HG03442 (cell line): ENCODE measurements at regions not wholly inside any gene's neighbourhood (a gene's known extent, or its start where the extent isn't known, plus 50 kb on each side); places are given as distances from the start of the nearest gene placed in this dataset.

Source experiments
- ATAC-seq: cut with Tn5 transposase; IDR thresholded peaks from one replicate; pipeline ENCODE4 v1.9.1; 2021; ENCODE audit warnings: mild to moderate bottlenecking, moderate library complexity; ENCODE audit not compliant: unreplicated experiment

DNA sequence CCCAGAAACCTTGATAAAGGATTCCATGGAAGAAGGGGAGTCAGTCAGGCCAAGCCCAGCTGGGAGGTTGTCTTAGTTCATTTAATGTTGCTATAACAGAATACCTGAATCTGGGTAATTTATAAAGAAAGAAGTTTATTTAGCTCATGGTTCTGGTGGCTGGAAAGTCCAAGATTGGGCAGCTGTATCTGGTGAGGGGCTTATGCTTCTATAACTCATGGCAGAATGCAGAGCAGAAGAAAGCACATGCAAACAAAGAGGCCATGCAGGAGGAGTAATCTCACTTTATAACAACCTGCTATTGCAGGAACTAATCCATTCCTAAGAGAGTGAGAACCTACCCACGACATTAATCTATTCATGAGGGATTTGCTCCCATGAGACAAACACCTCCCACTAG, 54.2 kb upstream of the ANKRD1 start:
- no peak for ATAC-seq

DNA sequence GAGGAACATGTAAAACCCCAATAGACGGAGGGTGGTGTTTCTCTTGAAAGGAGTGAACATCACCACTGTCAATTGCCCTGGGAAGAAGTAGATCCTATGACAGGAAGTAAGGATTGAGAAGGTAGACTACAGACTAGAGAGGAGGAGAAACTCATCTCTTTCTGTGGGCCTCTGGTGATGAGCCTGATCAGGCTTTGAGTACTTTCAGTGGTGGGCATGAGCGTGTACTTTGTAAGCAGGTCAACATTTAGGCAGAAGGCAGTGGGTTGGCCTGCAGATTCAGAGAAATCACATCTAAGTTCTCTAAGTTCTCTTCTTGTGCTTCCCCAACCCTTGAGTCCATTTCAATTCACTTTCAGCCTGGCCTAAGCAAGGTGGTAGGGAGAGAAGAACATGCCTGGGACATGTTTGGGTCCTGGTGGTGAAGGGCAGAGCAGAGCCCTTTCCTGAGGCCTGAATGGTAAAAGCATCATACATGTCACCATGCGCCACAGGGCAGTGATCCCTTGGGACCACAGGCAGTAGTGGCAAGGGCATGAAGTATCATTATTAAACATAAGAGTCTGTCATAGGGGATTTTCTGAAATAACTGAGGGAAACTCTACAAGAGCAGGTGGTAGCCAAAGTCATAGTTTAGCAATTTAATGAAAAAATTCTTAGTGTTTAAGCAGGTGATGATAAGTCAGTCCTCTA, 56.4 kb upstream of the ANKRD1 start:
- ATAC-seq = peak; percentile 69

DNA sequence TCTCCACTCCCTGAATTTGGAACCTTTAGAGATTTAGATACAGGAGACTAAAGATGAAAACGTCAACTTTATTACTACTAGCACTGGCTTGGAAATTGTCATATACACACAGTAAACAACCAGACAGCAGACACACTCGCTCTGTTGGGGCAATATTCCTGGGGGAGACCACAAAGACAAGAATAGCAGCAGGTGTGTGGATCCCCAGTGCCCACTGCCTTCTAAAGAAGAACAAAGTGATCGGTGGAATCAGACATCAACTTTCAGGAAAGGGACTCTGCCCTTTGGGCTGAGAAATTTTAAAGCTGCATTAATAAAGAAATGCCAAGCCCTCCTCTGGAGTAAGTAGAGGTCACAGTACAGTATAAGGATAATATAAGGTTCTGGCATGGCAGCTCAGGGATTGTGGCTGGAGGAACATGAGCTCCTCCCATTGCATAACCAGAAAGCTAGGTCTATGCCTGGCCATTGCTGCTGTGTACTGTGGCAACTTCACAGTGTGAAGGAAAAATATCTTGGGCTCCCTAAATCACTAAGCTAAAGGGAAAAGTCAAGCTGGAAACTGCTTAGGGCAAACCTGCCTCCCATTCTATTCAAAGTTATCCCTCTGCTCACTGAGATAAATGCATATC, 57.1 kb upstream of the ANKRD1 start:
- ATAC-seq = no peak

DNA sequence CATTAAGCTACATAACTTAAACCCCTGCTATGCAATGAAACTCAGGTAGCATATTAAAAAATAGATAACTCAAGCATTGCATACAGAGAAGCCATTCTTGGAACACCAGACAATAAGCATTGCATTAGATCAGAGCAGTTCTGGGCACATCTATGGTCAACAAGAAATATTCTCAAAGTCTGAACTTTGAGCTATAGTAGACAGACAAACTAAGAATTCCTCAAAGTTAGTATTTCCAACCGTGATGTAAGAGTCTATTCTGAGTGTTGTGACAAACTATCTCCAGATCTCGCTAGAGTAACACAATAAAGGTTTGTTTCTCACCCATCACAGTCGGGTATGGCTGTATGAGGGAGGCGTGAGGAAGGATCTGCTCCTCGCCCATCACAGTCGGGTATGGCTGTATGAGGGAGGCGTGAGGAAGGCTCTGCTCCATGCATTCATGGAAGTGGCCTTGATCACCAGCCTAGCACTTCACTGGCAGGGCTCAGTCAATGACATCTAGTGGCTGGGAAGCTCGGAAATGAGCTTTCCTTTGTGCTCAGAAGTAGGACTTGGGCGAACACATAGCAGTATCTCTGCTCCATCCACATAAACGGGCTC, 61.6 kb upstream of the ANKRD1 start:
- no peak for ATAC-seq

DNA sequence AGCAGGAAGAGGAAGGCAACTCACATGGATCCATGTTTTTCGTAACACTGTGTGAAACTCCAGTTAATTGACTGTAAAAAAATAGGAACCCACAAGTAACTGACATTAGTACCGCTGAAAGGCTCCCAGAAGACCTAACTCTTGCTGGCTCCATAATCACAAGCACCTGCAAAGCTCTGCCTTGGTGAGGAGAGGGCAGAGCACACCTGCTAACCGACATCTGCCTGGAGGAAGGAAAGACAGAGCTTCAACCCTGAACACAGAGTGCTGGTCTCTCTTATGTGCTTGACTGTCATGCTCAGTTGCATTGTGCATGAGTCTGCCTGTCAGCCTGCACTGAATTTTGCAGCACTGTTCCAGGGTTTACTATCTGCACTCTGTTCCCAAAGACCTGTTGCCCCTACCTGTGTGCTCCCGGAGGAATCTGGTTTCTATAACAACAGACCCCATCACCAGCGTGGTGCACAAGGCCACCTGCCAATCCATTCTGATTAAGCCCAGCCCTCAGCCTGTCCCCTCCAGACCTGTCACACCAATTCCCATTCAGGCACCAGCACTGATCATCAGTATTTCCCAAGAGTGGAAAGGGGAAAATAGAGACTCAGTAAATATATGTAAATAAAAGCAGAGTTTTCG, 63.1 kb upstream of the ANKRD1 start:
- ATAC-seq = no peak

DNA sequence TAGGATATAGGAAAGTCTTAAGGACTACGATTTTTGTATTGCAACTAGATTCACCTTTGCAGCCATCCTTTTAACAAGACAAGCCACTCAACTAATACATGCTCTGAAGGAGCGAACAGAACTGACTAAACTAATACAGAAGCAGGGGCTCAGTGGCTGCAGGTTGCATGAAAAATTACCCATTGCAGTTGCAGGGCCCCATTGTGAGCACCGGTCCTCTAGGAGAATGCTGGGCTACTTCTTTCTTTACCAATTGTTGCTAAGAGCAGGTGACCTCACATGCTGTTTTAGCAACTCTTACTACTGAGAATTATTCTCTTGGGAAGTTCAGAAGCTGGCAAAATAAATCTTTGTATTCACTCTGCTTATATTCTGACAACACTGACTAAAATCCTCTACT, 64.0 kb upstream of the ANKRD1 start:
- no peak for ATAC-seq

DNA sequence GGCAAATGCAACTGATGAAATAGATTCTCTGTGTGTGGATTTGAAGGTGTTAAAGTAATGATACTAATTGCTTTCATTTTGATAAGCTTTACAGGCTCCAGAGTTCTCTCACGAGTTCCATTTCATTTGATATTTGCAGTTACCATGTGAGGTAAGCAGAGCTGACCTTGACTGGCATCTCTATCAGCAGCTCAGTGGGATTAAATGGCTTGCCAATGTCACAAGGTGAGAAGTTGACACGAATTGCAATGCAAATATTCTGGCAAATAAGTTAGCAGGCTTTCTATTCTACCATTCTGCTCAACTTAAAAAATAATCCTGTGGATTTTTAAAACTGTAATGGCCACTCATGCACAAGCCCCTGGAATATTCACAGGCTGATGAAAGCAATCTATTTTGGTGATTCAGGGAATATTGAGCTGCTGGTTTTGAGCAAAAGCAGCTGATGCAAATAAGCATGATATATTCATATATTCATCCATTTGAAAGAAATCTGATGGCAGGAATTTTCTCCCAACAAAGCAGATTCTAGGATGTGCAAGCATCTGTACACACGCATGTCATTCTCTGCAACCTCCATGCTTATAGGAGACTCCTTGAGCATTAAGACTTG, 64.5 kb upstream of the ANKRD1 start:
- no peak for ATAC-seq

DNA sequence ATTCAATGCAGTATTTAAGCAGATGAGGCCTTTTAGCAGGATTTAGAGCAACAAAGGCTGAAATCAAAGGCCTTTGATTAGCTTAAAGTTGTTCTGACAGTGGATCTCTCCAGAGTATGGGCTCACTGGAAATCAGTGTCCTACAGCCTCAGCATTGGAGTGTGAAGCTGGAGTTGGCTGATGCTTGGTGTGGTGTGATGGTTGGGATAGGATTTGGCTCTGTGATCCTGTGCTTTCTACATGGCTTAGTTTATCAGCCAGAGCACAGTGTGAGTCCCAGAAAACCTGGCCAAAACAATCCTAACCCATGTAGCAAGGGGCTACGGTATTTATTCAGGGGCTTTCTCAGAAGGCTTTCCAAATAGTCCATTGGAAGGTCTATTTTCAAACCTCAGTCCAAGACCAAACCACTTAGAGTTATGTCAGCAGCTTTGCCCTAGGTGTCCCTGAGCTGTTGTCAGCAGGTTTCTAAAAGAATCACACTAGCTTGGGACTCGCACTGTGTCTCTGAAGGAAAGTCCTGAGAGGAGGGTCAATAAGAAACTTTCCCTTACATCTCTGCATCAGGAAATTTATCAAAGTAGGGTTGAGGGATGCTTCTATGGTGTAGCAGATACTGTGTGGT, 65.4 kb upstream of the ANKRD1 start:
- ATAC-seq = no peak

DNA sequence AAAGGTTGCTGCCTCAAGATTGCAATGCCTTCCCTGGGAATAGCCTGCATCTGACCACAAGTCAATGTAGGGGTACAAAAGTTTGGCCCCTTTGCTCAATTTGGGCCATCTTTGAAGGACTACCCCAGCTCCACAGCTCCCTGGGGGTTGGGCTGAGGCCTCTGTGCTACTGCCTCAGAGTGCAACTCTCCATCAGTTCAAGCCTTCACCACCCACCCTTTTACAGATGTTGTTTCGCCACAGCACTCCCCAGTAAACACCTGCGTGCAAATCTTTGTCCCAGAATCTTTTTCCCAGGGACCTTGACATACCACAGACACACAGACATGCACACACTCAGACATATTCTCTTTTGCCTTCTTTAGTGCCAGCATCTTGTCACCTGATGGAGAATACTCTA, 66.0 kb upstream of the ANKRD1 start:
- ATAC-seq = no peak

DNA sequence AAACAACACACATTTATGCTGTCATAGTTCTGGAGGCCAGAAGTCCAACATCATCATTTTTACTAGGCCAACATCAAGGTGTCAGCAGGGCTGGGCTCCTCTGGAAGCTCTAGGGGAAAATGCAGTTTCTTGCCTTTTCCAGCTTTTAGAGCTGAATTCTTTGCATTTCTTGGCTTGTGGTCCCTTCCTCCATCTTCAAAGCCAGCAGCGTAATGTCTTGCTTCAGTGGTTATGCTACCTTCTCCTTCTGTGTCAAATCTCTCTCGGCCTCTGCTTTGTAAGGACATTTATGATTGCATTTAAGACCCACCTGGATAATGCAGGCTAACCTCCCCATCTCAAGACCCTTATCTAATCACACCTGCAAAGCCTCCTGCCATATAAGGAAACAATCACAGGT, 66.5 kb upstream of the ANKRD1 start:
- no peak for ATAC-seq

DNA sequence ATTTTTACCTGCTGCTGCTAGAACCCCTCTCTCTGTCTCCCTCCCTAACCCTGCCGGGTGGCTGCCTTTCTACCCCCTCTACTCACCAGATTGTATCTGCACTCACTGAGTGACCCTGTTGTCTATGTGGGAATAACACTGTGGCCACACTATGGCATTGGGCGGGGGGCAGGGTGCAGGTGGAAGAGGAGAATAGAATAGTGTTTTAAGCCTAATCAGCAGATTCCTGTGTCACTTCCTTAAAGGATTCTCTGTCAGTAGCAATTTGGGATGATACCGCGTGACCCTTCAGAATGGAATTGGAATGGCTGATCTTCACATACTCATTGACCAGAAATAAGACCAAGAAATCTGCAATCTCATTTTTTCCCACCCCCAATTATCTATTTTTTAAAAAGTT, 67.1 kb upstream of the ANKRD1 start:
- no peak for ATAC-seq

DNA sequence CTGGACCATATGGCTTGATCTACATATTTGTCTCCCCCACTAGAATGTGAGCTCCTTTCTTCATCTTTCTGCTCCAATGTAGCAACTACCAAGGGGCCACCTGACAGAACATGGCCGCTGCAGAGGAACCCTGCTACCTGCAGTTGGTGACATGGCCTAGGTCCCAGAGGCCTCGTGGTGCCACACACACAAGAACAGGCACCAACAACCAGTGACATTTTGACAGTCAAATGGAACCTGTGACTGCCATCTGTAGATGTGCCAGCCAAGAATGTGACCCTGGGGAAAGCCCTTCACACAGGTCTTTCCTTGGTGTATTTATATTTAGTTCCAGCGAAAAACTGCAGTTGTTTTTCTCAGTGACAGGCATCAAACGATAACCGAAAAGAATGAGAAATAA, 67.9 kb upstream of the ANKRD1 start:
- ATAC-seq = no peak

DNA sequence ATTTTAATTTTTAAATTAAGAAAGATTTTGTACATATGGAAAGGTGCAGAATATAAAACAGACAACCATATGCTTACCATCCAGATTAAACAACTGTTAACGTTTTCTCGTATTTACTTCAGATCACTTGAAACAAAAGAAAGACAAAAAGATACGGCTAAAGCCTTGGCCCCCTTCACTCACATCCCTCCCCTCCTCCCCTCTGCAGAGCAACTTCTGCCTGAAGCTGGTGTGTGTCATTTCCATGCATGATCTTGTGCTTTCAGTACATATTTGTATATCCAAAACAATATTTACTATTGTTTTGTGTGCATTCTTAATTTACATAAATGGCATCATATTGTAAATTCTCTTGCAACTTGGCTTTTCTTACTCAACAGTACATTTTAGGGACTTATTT, 68.5 kb upstream of the ANKRD1 start:
- ATAC-seq = no peak

DNA sequence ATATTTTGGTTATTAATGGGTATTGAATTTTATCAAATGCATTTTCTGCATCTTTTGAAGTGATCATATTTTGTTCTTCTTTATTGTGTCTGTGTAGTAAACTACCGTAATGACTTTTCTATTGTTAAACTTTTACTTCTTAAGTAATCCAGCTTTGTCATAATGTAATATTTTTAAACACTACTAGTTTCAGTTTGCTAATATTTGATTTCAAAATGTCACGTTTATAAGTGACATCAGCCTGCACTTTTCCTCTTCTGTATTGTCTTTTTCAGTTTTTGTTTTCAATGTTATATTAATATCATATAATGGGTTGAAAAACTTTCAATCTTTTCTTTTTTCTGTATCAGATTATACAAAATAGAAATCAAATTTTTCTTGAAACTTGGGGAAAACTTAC, 71.6 kb upstream of the ANKRD1 start:
- ATAC-seq = no peak

DNA sequence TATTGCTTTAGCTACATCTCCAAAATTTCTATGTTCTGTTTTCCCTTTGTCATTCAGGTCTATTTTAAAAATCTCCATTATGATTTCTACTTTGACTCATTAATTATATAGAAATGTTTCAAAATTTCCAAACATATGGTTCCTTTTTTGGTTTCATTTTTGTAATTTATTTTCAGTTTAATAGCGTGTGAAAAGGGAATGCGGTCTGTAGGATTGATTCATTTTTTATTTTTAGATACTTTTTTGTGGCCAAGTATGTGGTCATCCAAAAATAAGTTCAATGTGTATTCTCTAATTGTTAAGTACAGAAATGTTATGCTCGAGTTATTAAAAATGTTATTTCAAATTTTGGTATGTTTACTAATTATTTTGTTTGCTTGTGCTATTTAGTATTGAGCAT, 72.5 kb upstream of the ANKRD1 start:
- peak; percentile 50 for ATAC-seq

DNA sequence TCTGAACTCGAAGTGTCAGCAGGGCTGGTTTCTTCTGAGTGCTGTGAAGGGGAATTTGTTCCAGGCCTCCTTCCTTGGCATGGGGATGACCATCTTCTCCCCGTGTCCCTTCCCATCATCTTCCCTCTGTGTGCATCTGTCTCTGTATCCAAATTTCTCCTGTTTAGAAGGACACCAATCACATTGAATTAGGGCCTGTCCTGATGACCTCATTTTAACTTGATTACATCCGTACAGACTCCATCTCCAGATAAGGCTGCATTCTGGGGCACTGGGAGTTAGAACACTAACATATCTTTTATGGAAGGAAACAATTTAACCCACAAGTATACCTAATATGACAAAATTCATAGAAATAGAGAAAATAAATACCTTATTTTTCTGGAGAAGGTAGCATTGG, 76.8 kb upstream of the ANKRD1 start:
- ATAC-seq = no peak

DNA sequence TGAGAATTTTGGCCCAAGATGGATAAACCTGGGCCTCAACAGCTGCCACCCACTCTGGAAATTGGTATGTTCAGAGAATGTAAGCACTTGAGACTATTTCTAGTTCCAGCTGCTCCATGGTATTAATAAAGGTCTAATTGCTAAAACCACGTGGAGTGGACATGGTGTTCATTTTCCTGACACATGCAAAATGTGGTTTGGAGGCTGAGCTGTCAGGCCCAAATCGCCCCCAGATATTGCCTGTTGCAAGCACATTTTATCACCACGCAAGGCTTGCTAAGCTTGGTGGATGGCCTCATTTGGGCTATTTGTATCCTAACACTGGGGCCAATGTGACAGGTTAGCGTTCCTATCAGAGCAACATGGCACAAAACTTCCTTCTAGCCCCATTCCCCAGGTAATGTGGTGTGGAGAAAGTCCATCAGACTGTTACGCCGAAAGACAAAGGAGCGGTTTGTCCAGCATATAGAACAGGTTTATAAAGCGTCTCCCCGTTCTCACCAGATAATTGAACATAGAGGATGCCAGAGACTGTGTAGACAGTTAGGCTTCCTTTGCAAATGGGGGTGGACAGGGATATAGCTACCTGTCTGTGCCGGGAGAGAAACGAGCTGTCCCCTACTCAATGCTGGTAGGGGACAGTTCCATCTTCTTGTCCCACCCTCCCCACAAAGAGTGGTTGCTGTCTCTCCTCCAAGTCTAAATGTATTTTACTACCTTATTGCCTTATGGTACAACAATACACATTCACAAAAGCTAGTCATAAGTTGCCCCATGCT, 78.0 kb upstream of the ANKRD1 start:
- peak; percentile 9 for ATAC-seq

DNA sequence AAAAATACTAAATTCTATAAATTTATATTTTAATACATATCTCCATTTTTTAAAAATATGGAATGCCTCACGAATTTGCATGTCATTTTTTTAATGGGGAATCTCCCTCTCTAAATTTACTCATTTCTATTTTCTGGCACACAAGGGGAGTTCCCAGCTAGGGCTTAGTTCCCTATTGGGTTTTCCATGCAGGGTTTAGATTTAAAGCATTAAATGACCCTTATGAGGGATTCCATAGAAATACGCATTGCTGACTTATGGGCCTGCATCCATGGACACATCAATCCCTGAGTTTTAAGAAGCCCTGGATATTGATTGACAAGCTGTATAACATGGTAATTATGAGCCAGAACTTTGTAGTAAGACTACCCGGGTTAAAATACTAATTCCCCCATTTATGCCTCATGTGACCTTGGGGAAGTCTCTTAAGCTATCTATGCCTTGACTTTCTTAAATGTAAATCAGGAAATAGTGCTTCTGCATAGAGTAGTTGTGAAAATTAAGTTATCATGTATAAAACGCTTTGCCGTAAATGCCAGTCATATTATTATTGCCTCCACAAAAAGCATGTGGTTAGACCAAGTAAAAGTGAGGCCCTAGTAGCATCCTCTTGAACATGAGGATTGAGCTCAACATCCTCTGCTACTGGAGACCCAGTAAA, 78.8 kb upstream of the ANKRD1 start:
- peak; percentile 70 for ATAC-seq

DNA sequence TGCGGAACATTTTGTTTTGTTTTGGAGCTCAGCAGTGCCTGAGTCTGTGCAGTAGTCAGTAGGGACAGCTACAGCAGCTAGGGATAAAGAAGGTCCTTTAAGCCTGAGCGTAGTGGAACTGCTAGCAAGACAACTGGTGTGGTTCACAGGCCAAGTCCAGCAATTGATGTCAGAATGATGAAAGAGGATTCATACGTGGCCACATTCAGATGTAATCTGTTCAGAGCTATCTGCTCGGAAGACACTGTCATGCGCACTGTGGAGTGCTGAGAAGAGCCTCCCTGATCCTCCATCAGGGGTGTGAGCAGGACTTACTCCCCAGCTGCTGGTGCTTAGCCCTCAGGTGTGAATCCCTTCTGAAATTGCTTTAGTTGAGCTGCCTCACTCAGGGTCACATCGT, 79.6 kb upstream of the ANKRD1 start:
- no peak for ATAC-seq

DNA sequence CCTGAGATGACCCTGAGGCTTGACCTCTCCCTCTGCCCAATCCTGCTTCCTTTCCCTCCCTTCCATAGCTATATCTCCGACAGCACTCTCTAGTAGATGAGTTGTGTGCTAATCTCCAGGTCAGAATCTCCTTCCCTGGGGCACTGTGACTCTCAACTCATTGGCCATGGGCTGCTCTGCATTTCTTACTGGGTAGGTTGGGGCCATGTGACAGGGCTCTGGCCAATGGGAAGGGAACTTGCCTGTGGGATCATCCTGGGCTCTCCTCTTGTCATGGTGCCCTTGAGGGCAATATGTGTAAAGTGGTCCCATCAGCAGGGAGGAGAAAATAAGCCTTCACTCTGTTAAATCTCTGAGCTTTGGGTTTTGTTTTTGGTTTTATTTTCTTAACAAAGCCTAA, 80.1 kb upstream of the ANKRD1 start:
- ATAC-seq = no peak
